ENCODE measurements at regions not wholly inside any gene's neighbourhood (a gene's known extent, or its start where the extent isn't known, plus 50 kb on each side); places are given as distances from the start of the nearest gene placed in this dataset.

DNA sequence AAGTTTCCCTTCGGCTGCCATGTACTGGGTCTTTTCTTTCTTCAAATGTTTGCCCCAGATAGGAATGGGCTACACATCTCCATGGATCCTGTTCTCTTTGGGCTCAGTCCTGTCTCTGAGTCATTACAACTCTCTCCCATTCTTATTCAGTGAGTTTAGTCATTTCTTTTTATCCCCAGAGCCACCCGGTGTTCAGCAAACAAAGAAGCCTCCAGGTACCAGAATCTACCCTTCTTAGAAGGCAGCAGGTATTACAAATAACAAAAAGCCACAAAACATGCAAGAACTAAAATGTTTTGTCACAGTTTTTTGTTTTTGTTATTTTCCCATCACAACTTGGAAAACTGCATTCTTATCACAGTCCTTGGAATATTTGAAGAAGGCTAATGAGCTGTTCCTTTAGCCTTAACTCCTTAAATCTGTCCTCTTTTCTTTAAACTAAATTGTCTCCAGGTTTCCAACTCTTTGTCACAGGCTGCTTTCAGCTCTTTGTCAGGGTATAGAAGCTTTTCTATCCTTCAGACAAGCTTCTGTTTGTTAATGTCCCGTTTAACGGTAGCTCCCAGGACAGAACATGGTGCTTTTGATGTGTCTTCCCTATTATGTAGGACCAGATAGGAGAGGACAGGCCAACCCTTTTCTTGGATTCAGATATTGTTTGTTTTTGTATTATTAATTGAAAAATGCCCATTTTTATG, 215.5 kb upstream of the HTR2A start:
- Histone ChIP-seq H3K9me3 (replicated peaks in 1 of 2; ENCODE audit: control insufficient read depth in 1 of 2, insufficient read depth in 1 of 2, low read length in 2 of 2) (no peaks in the 10 kb centered on the region), H3K27me3 (ENCODE audit: control insufficient read depth in 2 of 2, insufficient read depth in 2 of 2, low read length in 2 of 2) (no peaks in the 10 kb centered on the region), H3K36me3 (replicated peaks in 1 of 2; ENCODE audit: control insufficient read depth in 1 of 2, insufficient read depth in 2 of 2, low read length in 2 of 2) (no peaks in the 10 kb centered on the region), H3K4me1 (ENCODE audit: control insufficient read depth in 1 of 2, insufficient read depth in 2 of 2, low read length in 2 of 2) (no peaks in the 10 kb centered on the region), H2AFZ (ENCODE audit: insufficient read depth, low read depth, low read length, poor library complexity, severe bottlenecking) (no peak overlapping the region), H3K27ac (ENCODE audit: low read depth in 1 of 2, low read length in 2 of 2) (no peak overlapping the region), H3K4me2 (replicated peaks; ENCODE audit: extremely low read depth, low read length, poor library complexity, severe bottlenecking) (no peak overlapping the region), H3K4me3 (replicated peaks in 1 of 3; ENCODE audit: low read depth in 2 of 3, low read length in 3 of 3) (no peak overlapping the region), H3K79me2 (ENCODE audit: insufficient read depth, low read length) (no peaks in the 10 kb centered on the region), H4K20me1 (ENCODE audit: insufficient read depth, low read length) (no peaks in the 10 kb centered on the region), H3K9ac (ENCODE audit: insufficient read depth, low read length, poor library complexity, severe bottlenecking) (no peak overlapping the region)
- H3K4me1 Mint-ChIP-seq, result peaks cover 6% of the 10 kb centered on the region
- intact Hi-C loops (cut with micrococcal nuclease), result no loop called here
- H3K27me3 Mint-ChIP-seq (ENCODE audit: low read depth in 3 of 3), result peaks cover 0 to 4% (median 2%) of the 10 kb centered on the region in 3 donors
- no peak for DNase-seq
- H3K9me3 Mint-ChIP-seq, result peaks cover 0 to 6% (median 0%) of the 10 kb centered on the region in 7 donors
- 86% methylated on average over 1 of the region's 4 CpGs for WGBS (ENCODE audit: insufficient coverage)
- no peak overlapping the region for H3K4me3 Mint-ChIP-seq
- H3K36me3 Mint-ChIP-seq, result no peaks in the 10 kb centered on the region
- no peak overlapping the region for H3K27ac Mint-ChIP-seq
- TF ChIP-seq, protein P1, sequence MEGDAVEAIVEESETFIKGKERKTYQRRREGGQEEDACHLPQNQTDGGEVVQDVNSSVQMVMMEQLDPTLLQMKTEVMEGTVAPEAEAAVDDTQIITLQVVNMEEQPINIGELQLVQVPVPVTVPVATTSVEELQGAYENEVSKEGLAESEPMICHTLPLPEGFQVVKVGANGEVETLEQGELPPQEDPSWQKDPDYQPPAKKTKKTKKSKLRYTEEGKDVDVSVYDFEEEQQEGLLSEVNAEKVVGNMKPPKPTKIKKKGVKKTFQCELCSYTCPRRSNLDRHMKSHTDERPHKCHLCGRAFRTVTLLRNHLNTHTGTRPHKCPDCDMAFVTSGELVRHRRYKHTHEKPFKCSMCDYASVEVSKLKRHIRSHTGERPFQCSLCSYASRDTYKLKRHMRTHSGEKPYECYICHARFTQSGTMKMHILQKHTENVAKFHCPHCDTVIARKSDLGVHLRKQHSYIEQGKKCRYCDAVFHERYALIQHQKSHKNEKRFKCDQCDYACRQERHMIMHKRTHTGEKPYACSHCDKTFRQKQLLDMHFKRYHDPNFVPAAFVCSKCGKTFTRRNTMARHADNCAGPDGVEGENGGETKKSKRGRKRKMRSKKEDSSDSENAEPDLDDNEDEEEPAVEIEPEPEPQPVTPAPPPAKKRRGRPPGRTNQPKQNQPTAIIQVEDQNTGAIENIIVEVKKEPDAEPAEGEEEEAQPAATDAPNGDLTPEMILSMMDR (IDR thresholded peaks at IDR 0.05), result no peak

DNA sequence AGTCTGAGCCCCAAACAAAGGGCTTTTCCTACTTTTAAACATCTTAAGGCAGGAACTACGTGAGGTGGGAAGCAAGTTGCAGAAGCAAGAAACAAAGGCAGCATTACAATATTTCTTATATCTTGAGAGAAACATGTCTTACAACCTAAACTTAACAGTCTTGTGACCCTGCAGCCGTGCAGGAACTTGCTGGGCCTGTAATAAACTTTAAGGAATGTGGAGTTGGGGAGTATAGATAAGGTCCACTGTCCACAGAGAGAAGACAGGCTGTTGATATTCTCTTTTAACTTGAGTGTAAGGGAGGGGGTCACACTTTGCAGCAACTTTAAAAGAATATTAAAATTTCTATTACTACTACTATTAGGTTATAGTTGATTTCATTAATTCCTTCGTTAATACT, 214.6 kb upstream of the HTR2A start:
- WGBS (ENCODE audit: insufficient coverage), result no CpG with 5 or more reads among the region's 3 CpGs
- Histone ChIP-seq H4K20me1 (ENCODE audit: insufficient read depth, low read length) (no peaks in the 10 kb centered on the region), H3K27ac (ENCODE audit: low read depth in 1 of 2, low read length in 2 of 2) (no peak overlapping the region), H3K27me3 (ENCODE audit: control insufficient read depth in 2 of 2, insufficient read depth in 2 of 2, low read length in 2 of 2) (no peaks in the 10 kb centered on the region), H3K36me3 (replicated peaks in 1 of 2; ENCODE audit: control insufficient read depth in 1 of 2, insufficient read depth in 2 of 2, low read length in 2 of 2) (no peaks in the 10 kb centered on the region), H3K4me3 (replicated peaks in 1 of 3; ENCODE audit: low read depth in 2 of 3, low read length in 3 of 3) (no peak overlapping the region), H3K79me2 (ENCODE audit: insufficient read depth, low read length) (no peaks in the 10 kb centered on the region), H3K9me3 (replicated peaks in 1 of 2; ENCODE audit: control insufficient read depth in 1 of 2, insufficient read depth in 1 of 2, low read length in 2 of 2) (no peaks in the 10 kb centered on the region), H3K4me1 (ENCODE audit: control insufficient read depth in 1 of 2, insufficient read depth in 2 of 2, low read length in 2 of 2) (no peaks in the 10 kb centered on the region), H2AFZ (ENCODE audit: insufficient read depth, low read depth, low read length, poor library complexity, severe bottlenecking) (no peak overlapping the region), H3K4me2 (replicated peaks; ENCODE audit: extremely low read depth, low read length, poor library complexity, severe bottlenecking) (no peak overlapping the region), H3K9ac (ENCODE audit: insufficient read depth, low read length, poor library complexity, severe bottlenecking) (no peak overlapping the region)
- Mint-ChIP-seq H3K27ac (no peak overlapping the region), H3K9me3 (peaks cover 0 to 6% (median 0%) of the 10 kb centered on the region in 7 donors), H3K4me3 (no peak overlapping the region), H3K27me3 (ENCODE audit: low read depth in 3 of 3) (peaks cover 0 to 4% (median 2%) of the 10 kb centered on the region in 3 donors), H3K4me1 (peaks cover 6% of the 10 kb centered on the region), H3K36me3 (no peaks in the 10 kb centered on the region)
- intact Hi-C loops (cut with micrococcal nuclease), result no loop called here
- DNase-seq, result no peak
- TF ChIP-seq, protein P1 (IDR thresholded peaks at IDR 0.05), result no peak
